ENCODE measurements at regions not wholly inside any gene's neighbourhood (a gene's known extent, or its start where the extent isn't known, plus 50 kb on each side); places are given as distances from the start of the nearest gene placed in this dataset.

GRCh38 chr13:61692691-61693090, 277.0 kb upstream of the PCDH20 start:
- H3K4me3 ChIP-seq (ENCODE audit: insufficient read depth, low read depth, low read length), result no peak overlapping the region
- in situ Hi-C loops (cut with MboI; ENCODE audit: low sequenced_read_pairs) (no loop called here), dilution Hi-C loops (cut with HindIII; ENCODE audit: low sequenced_read_pairs, unreplicated experiment) (no loop called here), intact Hi-C loops (cut with micrococcal nuclease) (no loop called here)
- no peaks in the 10 kb centered on the region for H4K20me1 ChIP-seq (ENCODE audit: insufficient read depth, low read length)
- H2BK5ac ChIP-seq (ENCODE audit: low read depth, low read length, poor library complexity, severe bottlenecking), result no peak overlapping the region
- H2BK20ac ChIP-seq (ENCODE audit: low read depth, low read length), result no peak overlapping the region
- H3K4ac ChIP-seq (ENCODE audit: low read depth, low read length), result no peak overlapping the region
- peaks cover 4% of the 10 kb centered on the region for H3K9me3 ChIP-seq (ENCODE audit: control insufficient read depth, insufficient read depth, low read length)
- H2AFZ ChIP-seq (replicated peaks; ENCODE audit: low read length, poor library complexity), result no peak overlapping the region
- H3K14ac ChIP-seq (replicated peaks; ENCODE audit: low read depth, low read length), result no peak overlapping the region
- no peak overlapping the region for H4K5ac ChIP-seq (ENCODE audit: low read depth, low read length)
- H3K36me3 ChIP-seq (ENCODE audit: control insufficient read depth, insufficient read depth, low read length), result no peaks in the 10 kb centered on the region
- H3K79me1 ChIP-seq (ENCODE audit: low read depth in 1 of 2, low read length in 2 of 2), result no peaks in the 10 kb centered on the region
- no peak overlapping the region for H3K4me2 ChIP-seq (ENCODE audit: low read depth, low read length)
- ATAC-seq (ENCODE audit: low read depth) (no peak), DNase-seq (no peak)
- TF ChIP-seq MAFK (IDR thresholded peaks at IDR 0.05; ENCODE audit: low read depth, low read length) (no peak), RAD21 (IDR thresholded peaks at IDR 0.05; ENCODE audit: low read length) (no peak), MAZ (IDR thresholded peaks at IDR 0.05; ENCODE audit: borderline replicate concordance, low read depth, low read length) (no peak), NFE2L2 (IDR thresholded peaks at IDR 0.05; ENCODE audit: low read depth, low read length) (no peak), BHLHE40 (IDR thresholded peaks at IDR 0.05; ENCODE audit: low read depth, low read length) (no peak), POLR2A (IDR thresholded peaks at IDR 0.05; ENCODE audit: low read depth, low read length) (no peak), SMC3 (IDR thresholded peaks at IDR 0.05; ENCODE audit: low read depth, low read length) (no peak), FOS (IDR thresholded peaks at IDR 0.05; ENCODE audit: low read depth, low read length) (no peak), RCOR1 (IDR thresholded peaks at IDR 0.05; ENCODE audit: insufficient replicate concordance, low read length) (no peak), MXI1 (IDR thresholded peaks at IDR 0.05; ENCODE audit: borderline replicate concordance, low read depth, low read length) (no peak), RFX5 (IDR thresholded peaks at IDR 0.05; ENCODE audit: low read depth, low read length) (no peak)
- TF ChIP-seq, protein P1, sequence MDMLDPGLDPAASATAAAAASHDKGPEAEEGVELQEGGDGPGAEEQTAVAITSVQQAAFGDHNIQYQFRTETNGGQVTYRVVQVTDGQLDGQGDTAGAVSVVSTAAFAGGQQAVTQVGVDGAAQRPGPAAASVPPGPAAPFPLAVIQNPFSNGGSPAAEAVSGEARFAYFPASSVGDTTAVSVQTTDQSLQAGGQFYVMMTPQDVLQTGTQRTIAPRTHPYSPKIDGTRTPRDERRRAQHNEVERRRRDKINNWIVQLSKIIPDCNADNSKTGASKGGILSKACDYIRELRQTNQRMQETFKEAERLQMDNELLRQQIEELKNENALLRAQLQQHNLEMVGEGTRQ (IDR thresholded peaks at IDR 0.05; ENCODE audit: low read depth, low read length), result no peak
- TF ChIP-seq, protein P2, sequence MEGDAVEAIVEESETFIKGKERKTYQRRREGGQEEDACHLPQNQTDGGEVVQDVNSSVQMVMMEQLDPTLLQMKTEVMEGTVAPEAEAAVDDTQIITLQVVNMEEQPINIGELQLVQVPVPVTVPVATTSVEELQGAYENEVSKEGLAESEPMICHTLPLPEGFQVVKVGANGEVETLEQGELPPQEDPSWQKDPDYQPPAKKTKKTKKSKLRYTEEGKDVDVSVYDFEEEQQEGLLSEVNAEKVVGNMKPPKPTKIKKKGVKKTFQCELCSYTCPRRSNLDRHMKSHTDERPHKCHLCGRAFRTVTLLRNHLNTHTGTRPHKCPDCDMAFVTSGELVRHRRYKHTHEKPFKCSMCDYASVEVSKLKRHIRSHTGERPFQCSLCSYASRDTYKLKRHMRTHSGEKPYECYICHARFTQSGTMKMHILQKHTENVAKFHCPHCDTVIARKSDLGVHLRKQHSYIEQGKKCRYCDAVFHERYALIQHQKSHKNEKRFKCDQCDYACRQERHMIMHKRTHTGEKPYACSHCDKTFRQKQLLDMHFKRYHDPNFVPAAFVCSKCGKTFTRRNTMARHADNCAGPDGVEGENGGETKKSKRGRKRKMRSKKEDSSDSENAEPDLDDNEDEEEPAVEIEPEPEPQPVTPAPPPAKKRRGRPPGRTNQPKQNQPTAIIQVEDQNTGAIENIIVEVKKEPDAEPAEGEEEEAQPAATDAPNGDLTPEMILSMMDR (conservative IDR thresholded peaks at IDR 0.05; ENCODE audit: low read depth, low read length), result no peak
- H2BK120ac ChIP-seq (ENCODE audit: low read depth, low read length), result no peak overlapping the region
- ChIA-PET CTCF (no interaction called here), POLR2A (ENCODE audit: unreplicated experiment) (no interaction called here)
- H3K4me1 ChIP-seq (ENCODE audit: control insufficient read depth, insufficient read depth, low read length), result no peaks in the 10 kb centered on the region
- no peak overlapping the region for H3K18ac ChIP-seq (ENCODE audit: low read depth, low read length)
- no peak overlapping the region for H2BK15ac ChIP-seq (ENCODE audit: low read depth, low read length)
- no peak overlapping the region for H4K8ac ChIP-seq (ENCODE audit: low read depth in 2 of 2, low read length in 2 of 2)
- no peak overlapping the region for H2AK9ac ChIP-seq (replicated peaks; ENCODE audit: low read depth, low read length, poor library complexity)
- no peak overlapping the region for H3K27ac ChIP-seq (ENCODE audit: insufficient read depth, low read length)
- no peak overlapping the region for H3K23ac ChIP-seq (ENCODE audit: low read depth, low read length)
- no TSS peak for BruUV-seq (replicated peaks)
- no peaks in the 10 kb centered on the region for H3K9me1 ChIP-seq (ENCODE audit: insufficient read depth, low read length)
- no peak overlapping the region for H4K91ac ChIP-seq (ENCODE audit: insufficient read depth, low read depth, low read length)
- no peaks in the 10 kb centered on the region for H3K27me3 ChIP-seq (ENCODE audit: control insufficient read depth, insufficient read depth, low read length)
- no peak overlapping the region for H3K9ac ChIP-seq (ENCODE audit: low read depth, low read length)
- H3K56ac ChIP-seq (ENCODE audit: extremely low read depth, insufficient read depth, low read length), result no peak overlapping the region
- H2AK5ac ChIP-seq (ENCODE audit: low read depth, low read length), result no peak overlapping the region
